GM12878 (cell line): ENCODE measurements at regions not wholly inside any gene's neighbourhood (a gene's known extent, or its start where the extent isn't known, plus 50 kb on each side); places are given as distances from the start of the nearest gene placed in this dataset.

ENCODE experiments used
- ATAC-seq: fragments of 200-7000 bp; cut with Tn5 transposase; 3 replicates; pipeline ENCODE4 v1.9.1; 2020; ENCODE audit warnings: mild to moderate bottlenecking, moderate library complexity
- BruUV-seq: library from RNA; stranded (reverse); fragments of 400-500 nt; replicated peaks from 2 replicates; lab custom pipeline; 2021; lab: Mats Ljungman, UMichigan
- CTCF ChIA-PET: fragments of 300-600 bp; sonication (Branson Sonifier 250); formaldehyde crosslinking; extraction: SDS; loops from one replicate; lab custom pipeline; 2021; ENCODE audit warnings: inconsistent platforms; lab: Yijun Ruan, JAX
- POLR2A ChIA-PET: fragments of 350-600 bp; formaldehyde crosslinking; extraction: SDS; loops from one replicate; lab custom pipeline; 2021; ENCODE audit warnings: inconsistent platforms; lab: Charles Lee
- RAD21 ChIA-PET: fragments of 300-600 bp; sonication (Branson Sonifier 250); formaldehyde crosslinking; loops from one replicate; lab custom pipeline; 2023; ENCODE audit warnings: antibody characterized with exemption; ENCODE audit not compliant: unreplicated experiment; lab: Charles Lee
- SMC1A ChIA-PET: fragments of 300-600 bp; sonication (Branson Sonifier 250); formaldehyde crosslinking; loops from one replicate; lab custom pipeline; 2023; ENCODE audit not compliant: unreplicated experiment, uncharacterized antibody; lab: Charles Lee
- DNase-seq: peaks from one replicate; pipeline ENCODE4 v3.0.0-alpha.2; 2011; ENCODE audit warnings: low read depth, low spot score
- FAIRE-seq: peaks from 3 replicates; lab custom pipeline; 2011; peaks lifted over from hg19 to GRCh38; lab: Jason Lieb, UNC
- H2AFZ ChIP-seq: 2 replicates; pipeline ENCODE4 v1.6.0; 2011; ENCODE audit warnings: low read depth, low read length, control low read depth; ENCODE audit not compliant: control insufficient read depth
- H3K27ac ChIP-seq: 2 replicates; pipeline ENCODE4 v1.5.1; 2011; ENCODE audit warnings: control low read depth; ENCODE audit not compliant: control insufficient read depth, insufficient read depth
- H3K27me3 ChIP-seq, 2 experiments: replicated peaks in 1 of 2; 2 replicates each; pipeline versions ENCODE4 v1.6.0 to v1.6.1; 2011; ENCODE audit warnings: low read length in 1 of 2; ENCODE audit not compliant: control insufficient read depth in 2 of 2, insufficient read depth in 2 of 2
- H3K36me3 ChIP-seq, 2 experiments: 2 replicates each; pipeline ENCODE4 v1.5.1; 2011; ENCODE audit warnings: low read length in 1 of 2; ENCODE audit not compliant: control insufficient read depth in 2 of 2, insufficient read depth in 2 of 2
- H3K4me1 ChIP-seq: 2 replicates; pipeline ENCODE4 v1.6.1; 2011; ENCODE audit warnings: mild to moderate bottlenecking, low read length, moderate library complexity, mixed read lengths; ENCODE audit not compliant: control insufficient read depth, insufficient read depth
- H3K4me2 ChIP-seq: 2 replicates; pipeline ENCODE4 v1.6.0; 2011; ENCODE audit warnings: control low read depth; ENCODE audit not compliant: control insufficient read depth, insufficient read depth
- H3K4me3 ChIP-seq: fragments of 200-600 bp; sonication (generic); 2 replicates; pipeline ENCODE4 v1.5.1; 2016
- H3K79me2 ChIP-seq: 2 replicates; pipeline ENCODE4 v1.6.0; 2011; ENCODE audit warnings: low read length; ENCODE audit not compliant: control insufficient read depth, insufficient read depth
- H3K9ac ChIP-seq: 2 replicates; pipeline ENCODE4 v1.8.0; 2011; ENCODE audit warnings: low read length, control low read depth, mixed read lengths; ENCODE audit not compliant: control insufficient read depth, insufficient read depth
- H3K9me3 ChIP-seq: replicated peaks from 3 replicates; pipeline ENCODE4 v1.5.1; 2011; ENCODE audit warnings: mild to moderate bottlenecking, low read length; ENCODE audit not compliant: control insufficient read depth, insufficient read depth
- H4K20me1 ChIP-seq: 2 replicates; pipeline ENCODE4 v1.6.0; 2011; ENCODE audit not compliant: control insufficient read depth, insufficient read depth
- ETV6 ChIP-seq, 2 experiments: fragments of 450-650 bp in 1 of 2; IDR thresholded peaks in 1 of 2; conservative IDR thresholded peaks in 1 of 2; 2 replicates each; pipeline ENCODE4 v1.6.1; 2014; ENCODE audit warnings: antibody characterized with exemption in 1 of 2, borderline replicate concordance in 1 of 2, low read depth in 1 of 2, mild to moderate bottlenecking in 1 of 2, moderate library complexity in 1 of 2
- MTA3 ChIP-seq: IDR thresholded peaks from 2 replicates; pipeline ENCODE4 v1.6.1; 2012; ENCODE audit warnings: low read length, inconsistent platforms, borderline replicate concordance
- RAD51 ChIP-seq: fragments of 450-650 bp; IDR thresholded peaks from 2 replicates; pipeline ENCODE4 v1.6.1; 2016; ENCODE audit warnings: moderate library complexity, mild to moderate bottlenecking, inconsistent platforms
- SPI1 ChIP-seq: IDR thresholded peaks from 2 replicates; pipeline ENCODE4 v1.6.1; 2011; ENCODE audit warnings: low read depth, mild to moderate bottlenecking, low read length, moderate library complexity, borderline replicate concordance; ENCODE audit not compliant: insufficient read depth
- SREBF2 ChIP-seq: IDR thresholded peaks from 2 replicates; pipeline ENCODE4 v1.6.1; 2012; ENCODE audit warnings: mild to moderate bottlenecking, low read length
- ZNF207 ChIP-seq: fragments of 450-650 bp; IDR thresholded peaks from 2 replicates; pipeline ENCODE4 v1.6.1; 2014; ENCODE audit warnings: antibody characterized with exemption, mild to moderate bottlenecking, borderline replicate concordance
- WGBS: methylation state at CpG from one replicate; pipeline ENCODE4 v1.1.6; 2016; ENCODE audit warnings: low lambda C conversion rate; ENCODE audit not compliant: insufficient replicate concordance, insufficient coverage; ENCODE audit errors: missing lambda C conversion rate; 5-methylcytosine and 5-hydroxymethylcytosine counted together
- in situ Hi-C: fragments of 300-500 bp; cut with MboI; formaldehyde crosslinking; loops from 9 replicates; pipeline ENCODE4 v1.14.3; 2018; ENCODE audit warnings: mixed read lengths
- intact Hi-C: fragments of 100-400 bp; cut with micrococcal nuclease; formaldehyde crosslinking; loops from one replicate; pipeline ENCODE4 v1.14.2; 2022; ENCODE audit not compliant: unreplicated experiment
- TF ChIP-seq, protein P1 (sequence below): IDR thresholded peaks from 2 replicates; pipeline ENCODE4 v1.6.1; 2011; ENCODE audit warnings: borderline replicate concordance, low read depth, mild to moderate bottlenecking, moderate library complexity, low read length; ENCODE audit not compliant: insufficient read depth, poor library complexity, severe bottlenecking

DNA sequence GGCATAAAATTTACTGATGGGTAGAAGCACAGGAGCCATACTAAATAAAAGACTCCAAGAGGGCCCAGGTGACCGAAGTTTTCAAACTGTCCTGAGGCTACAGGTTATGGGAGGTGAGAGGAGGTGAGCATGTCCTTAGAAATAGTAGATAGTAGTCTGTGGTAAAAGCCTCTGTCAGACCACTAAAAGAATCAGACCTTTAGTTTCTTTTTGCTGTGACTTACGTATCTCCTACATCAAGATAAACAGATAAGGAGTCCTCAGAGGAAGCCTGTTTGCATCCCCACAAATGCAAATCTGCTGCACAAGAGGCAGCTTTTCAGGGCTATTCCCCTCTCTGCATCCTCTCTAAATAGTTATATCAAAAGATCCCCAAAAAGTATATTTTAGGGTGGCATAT lies 711.6 kb upstream of the SLITRK6 start:
- TF ChIP-seq RAD51 (no peak), MTA3 (no peak), ETV6 (conservative IDR thresholded peaks at IDR 0.05 in 1 of 2, IDR thresholded peaks at IDR 0.05 in 1 of 2; ENCODE audit: borderline replicate concordance in 1 of 2, low read depth in 1 of 2) (no peak), ZNF207 (no peak), SREBF2 (no peak), SPI1 (no peak)
- TF ChIP-seq, protein P1, sequence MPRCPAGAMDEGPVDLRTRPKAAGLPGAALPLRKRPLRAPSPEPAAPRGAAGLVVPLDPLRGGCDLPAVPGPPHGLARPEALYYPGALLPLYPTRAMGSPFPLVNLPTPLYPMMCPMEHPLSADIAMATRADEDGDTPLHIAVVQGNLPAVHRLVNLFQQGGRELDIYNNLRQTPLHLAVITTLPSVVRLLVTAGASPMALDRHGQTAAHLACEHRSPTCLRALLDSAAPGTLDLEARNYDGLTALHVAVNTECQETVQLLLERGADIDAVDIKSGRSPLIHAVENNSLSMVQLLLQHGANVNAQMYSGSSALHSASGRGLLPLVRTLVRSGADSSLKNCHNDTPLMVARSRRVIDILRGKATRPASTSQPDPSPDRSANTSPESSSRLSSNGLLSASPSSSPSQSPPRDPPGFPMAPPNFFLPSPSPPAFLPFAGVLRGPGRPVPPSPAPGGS = no peak
- Histone ChIP-seq H3K27ac (no peak overlapping the region), H3K9ac (no peak overlapping the region), H3K9me3 (no peaks in the 10 kb centered on the region), H3K36me3 (no peaks in the 10 kb centered on the region), H3K79me2 (no peaks in the 10 kb centered on the region), H3K27me3 (no peaks in the 10 kb centered on the region), H3K4me1 (no peaks in the 10 kb centered on the region), H4K20me1 (no peaks in the 10 kb centered on the region), H3K4me3 (no peak overlapping the region), H2AFZ (no peak overlapping the region), H3K4me2 (no peak overlapping the region)
- WGBS = 3% methylated on average over 2 of the region's 2 CpGs
- POLR2A ChIA-PET = no interaction called here
- no TSS peak for BruUV-seq
- RAD21 ChIA-PET = no interaction called here
- ATAC-seq (no peak), FAIRE-seq (no peak), DNase-seq (no peak)
- CTCF ChIA-PET = no interaction called here
- SMC1A ChIA-PET = no interaction called here
- in situ Hi-C loops (no loop called here), intact Hi-C loops (no loop called here)
